Activated T-helper 1 cell treated with anti-CD3 and anti-CD28 coated beads, Interleukin-2, amount 50 U/mL, for 16 hours (primary cell): ENCODE measurements at regions not wholly inside any gene's neighbourhood (a gene's known extent, or its start where the extent isn't known, plus 50 kb on each side); places are given as distances from the start of the nearest gene placed in this dataset.
"Not testable (repeated sequence)": the region's sequence is repeated elsewhere in the genome, so short reads cannot be mapped to it uniquely, and the experiment has no call there.

ENCODE experiments used
- DNase-seq, 2 donors: peaks; one replicate each; pipeline ENCODE4 v3.0.0-alpha.2; 2020; ENCODE audit warnings: low read depth in 1 of 2, low spot score in 1 of 2

DNA sequence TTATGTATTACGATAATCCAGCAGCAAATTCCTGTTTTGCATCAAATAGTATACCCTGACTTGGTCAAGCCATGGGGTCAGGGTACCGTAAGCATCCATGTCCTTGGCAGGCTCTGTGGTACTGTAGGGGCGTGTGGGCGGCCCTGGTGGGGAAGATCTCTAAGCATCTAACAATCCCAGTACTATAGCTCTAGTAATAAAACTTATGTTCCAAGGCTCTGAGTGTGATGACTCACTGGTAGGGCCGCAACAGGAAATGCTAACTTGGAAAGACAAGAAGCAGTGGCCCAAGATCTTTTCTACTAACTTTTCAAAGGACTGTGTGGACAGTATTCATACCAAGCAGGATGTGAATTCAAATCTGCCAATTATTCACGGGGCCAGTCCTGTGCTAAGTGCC lies 63.8 kb downstream of the CLEC18A start:
- not testable (repeated sequence) for DNase-seq

DNA sequence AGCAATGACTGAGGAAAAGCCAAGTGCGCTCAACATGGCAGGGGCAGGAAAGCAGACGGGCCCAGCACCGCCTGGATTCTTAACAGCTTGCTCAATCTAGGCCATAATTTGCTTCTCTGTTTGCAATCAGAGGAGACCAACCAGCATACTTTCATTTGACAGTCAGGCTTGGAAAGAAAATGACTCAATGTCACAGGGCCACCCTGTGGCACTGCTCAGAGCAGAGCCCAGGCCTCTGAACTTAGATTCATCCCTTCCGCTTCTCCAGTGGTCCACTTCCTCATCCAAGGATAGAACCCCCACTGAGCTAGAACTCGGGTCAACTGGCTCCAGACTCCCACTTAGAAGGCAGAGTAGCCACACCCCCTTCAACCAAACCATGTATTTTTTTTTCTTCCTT lies 65.6 kb downstream of the CLEC18A start:
- DNase-seq, result not testable (repeated sequence)

DNA sequence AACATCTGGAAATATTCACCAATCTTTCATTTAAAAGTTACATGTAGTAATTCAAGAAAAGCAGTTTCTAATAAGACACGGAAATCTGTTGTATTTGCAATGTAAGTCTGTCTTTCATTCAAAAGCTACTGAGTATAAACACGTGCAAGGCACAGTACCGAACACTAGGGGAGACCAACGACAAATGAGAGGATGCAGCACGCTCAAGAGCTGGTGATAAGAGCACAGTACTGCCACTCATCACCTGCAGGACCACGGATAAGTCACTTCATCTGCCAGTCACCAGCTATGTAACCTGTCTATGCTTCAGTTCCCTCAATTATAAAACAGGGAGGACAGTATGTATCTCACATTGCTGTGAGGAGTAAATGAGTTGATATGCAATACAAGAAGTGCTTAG lies 67.1 kb downstream of the CLEC18A start:
- peak; percentile 9 to 11 for DNase-seq

DNA sequence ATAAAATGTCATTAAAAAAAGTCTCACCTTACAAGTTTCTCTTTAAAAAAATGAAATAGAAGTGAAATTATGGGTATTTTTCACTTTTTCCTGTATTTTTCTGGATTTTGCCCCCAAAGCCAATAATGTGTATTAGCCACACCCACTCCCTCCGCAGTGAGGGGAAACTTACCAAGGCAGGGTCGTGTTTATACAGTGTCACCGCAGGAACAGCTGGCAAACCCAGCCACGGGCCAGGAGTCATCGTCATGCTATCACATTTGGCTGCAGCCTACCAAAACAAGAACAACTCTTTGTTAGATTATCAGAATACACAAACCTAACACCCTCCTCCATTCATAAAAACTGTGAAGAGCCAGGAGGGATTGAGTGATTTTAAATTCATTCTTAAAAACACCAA lies 72.1 kb downstream of the CLEC18A start:
- DNase-seq, result not testable (repeated sequence)

DNA sequence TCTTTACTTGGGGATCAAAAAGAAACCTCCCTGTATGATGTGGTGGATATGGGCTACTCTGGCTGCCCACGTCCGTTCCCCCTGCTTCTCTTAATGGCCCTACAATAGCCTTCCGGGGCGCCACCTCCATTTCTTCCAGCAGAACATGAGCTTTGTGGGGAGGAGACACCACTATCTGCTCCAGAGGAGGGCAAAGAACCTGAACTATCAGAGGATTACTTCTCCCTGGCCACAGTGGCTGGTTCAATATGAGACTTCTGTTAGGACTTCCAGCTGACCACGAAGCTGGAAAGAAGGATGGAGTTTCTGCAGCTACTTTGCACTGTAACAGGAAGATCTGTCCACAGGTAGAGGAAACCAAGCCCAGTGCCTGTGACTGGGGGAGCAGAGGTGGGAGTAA lies 72.8 kb downstream of the CLEC18A start:
- DNase-seq, result not testable (repeated sequence)

DNA sequence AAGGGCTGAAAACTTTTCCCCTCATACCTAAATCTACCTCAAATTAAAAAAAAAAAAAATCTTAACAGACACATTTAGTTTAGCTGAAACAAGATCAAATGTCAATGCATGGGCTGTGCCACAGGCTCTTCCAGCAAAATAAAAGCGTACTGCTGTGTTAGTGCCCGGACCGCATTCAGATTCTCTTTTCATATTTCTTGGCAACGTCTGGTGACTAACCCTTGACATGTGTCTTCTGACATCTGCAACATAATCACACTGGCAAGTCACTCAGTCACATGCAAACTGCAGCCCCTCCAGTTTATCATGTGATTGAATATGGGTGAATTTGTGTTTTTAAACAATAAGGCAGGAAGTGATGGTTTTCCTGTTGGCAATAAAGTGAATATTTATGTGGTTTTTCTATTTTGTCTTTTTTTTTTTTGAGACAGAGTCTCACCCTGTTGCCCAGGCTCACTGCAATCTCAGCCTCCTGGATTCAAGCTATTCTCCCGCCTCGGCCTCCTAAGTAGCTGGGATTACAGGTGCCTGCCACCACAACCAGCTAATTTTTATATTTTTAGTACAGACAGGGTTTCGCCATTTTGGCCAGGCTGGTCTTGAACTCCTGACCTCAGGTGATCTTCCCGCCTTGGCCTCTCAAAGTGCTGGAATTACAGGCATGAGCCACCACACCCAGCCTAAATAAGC lies 75.2 kb downstream of the CLEC18A start:
- DNase-seq, result peak; percentile 4 to 6

DNA sequence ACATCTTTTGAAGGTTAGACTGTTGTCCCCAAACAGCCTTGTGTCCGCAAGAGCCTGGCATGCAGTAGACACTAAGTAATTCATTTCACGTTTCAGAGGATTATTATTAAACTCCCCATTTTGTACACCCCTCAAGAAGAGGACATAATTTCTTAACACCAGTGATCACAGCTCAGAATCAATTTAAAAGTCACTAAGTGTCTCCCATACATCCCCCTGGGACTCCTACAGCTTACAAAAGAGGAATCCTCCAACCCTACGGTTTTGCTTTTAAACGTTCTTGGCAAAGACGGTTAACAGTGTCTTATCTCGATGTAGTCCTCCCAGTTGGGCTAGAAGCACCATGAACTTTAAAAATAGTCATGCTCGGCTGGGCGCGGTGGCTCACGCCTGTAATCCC lies 81.2 kb upstream of the PDPR start:
- DNase-seq, result not testable (repeated sequence)

DNA sequence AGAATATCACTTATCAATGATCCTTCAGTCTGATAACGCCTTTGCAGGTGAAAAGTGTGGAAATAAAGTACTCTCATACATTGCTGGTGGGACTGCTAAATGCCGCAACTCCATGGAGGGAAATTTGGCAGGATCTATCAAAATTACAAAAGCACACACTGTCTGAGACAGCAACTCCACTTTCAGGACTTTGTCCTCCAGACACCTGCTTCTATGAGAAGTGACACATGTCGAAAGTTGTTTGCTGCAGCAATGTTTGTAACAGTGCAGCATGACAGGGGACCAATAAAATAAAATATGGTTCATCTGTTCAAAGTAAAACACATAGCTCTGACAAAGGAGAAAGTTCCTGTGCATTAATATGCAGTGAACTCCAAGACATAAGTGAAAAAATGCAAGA lies 76.2 kb upstream of the PDPR start:
- DNase-seq, result not testable (repeated sequence)

DNA sequence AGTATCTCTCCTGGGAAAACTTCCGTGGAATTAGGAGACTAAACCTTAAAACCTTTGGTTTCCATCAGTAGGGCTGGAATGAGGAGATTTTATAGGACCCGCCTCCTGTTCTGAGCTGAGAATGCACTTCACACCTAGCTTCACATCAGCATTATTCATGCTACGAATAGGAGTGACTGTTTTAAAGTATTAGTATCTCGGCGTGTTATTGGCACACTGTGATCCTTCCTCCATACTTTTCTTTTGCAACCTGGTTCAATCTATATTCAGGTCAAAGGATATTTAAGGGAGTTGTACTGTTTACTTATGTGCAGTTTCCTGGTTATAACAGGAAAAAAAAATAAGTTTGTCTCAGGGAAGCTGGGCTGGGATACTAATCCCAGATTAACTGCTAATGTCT lies 73.6 kb upstream of the PDPR start:
- not testable (repeated sequence) for DNase-seq

DNA sequence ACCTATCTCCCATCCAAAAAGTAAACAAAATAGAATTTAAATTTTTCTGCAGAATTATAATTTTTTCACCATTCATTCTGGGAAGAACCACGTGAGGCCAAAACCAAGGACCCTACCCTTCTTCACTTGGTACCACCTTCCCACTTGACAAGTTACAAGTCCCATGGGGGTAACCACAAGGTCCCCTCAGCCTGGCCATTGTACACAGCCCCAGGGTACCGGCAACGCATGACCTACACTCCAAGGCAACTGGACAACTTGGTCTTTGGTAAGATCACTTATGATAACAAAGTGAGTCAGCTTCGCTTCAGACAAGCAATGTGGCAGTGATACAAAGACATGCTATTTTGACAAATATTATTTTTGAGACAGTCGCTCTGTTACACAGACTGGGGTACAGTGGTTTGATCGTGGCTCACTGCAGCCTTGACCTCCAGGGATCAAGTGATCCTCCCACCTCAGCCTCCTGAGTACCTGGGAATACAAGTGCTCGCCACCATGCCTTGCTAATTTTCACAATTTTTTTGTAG lies 70.5 kb upstream of the PDPR start:
- DNase-seq, result not testable (repeated sequence)

DNA sequence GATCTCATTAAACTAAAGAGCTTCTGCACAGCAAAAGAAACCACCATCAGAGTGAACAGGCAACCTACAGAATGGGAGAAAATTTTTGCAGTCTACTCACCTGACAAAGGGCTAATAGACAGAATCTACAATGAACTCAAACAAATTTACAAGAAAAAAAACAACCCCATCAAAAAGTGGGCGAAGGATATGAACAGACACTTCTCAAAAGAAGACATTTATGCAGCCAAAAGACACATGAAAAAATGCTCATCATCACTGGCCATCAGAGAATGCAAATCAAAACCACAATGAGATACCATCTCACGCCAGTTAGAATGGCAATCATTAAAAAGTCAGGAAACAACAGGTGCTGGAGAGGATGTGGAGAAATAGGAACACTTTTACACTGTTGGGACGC lies 67.6 kb upstream of the PDPR start:
- DNase-seq, result not testable (repeated sequence)

DNA sequence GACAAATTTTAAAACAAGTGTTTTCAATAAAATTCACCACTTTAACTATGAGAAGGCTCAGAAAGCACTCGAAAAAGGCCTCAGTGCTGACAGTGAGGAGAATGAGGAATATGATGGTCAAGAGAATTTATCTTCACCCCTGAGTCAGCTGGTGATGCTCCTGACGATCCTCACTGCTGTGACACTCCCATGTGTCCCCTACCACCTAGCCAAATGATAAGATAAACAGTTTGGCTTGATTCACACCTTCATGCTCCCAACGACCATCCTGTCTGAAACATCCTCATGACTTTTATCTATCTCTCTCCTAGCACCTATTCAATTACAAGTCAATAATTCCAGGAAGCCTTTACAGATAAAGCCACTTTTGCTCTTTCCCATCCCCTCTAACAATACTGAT lies 66.0 kb upstream of the PDPR start:
- DNase-seq, result not testable (repeated sequence)

DNA sequence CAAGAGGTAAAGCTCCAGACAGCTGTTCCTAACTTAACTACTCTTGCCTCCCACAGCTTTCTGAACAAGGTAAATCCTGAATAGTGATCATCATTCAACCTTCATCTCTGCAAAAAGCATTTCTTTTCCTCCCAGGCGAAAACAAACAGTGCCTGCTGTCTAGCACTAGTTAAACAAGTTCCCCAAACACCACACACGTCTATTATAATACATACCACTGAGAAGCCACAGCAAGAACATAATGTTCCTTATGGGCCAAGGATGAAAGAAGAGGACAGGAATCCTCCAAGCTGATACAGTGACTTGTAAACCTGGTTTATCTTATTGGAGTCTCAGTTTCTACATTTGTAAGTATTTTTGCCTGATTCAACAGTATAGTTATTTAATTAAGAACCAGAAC lies 56.1 kb upstream of the PDPR start:
- DNase-seq, result not testable (repeated sequence)

DNA sequence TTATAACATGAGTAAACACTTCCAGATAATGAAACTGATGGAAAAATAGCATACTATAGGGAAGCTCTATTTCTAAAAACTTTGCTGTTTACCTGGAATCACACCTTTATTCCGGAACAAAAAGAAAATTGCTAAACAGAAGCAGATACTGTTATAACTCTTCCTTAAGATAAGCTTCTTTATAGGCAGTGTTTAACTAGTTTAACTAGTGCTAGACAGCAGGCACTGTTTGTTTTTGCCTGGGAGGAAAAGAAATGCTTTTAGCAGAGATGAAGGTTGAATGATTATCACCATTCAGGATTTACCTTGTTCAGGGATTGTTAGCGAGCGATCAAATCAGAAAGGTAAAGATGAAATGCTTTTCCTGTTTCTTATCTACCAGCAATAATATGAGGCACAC lies 54.7 kb upstream of the PDPR start:
- not testable (repeated sequence) for DNase-seq

DNA sequence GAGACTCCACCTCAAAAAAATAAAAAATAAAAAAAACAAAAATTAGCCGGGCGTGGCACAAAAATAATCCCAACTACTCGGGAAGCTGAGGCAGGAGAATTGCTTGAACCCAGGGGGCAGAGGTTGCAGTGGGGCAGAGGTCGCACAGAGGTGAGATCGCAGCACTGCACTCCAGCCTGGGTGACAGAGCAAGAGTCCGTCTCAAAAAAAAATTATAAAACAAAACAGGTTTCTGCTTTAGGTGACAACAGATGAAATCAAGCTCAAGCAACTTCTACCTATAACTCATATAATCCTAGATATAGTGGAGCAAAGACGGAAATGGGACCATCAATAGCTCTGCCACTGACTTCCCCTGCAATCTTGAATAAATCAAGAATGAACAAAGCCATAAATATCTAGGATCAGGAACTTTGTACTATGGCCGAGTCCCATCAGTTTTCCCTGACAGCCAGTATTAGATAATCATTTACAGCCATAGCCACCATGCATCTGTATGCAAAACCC lies 53.6 kb upstream of the PDPR start:
- not testable (repeated sequence) for DNase-seq

DNA sequence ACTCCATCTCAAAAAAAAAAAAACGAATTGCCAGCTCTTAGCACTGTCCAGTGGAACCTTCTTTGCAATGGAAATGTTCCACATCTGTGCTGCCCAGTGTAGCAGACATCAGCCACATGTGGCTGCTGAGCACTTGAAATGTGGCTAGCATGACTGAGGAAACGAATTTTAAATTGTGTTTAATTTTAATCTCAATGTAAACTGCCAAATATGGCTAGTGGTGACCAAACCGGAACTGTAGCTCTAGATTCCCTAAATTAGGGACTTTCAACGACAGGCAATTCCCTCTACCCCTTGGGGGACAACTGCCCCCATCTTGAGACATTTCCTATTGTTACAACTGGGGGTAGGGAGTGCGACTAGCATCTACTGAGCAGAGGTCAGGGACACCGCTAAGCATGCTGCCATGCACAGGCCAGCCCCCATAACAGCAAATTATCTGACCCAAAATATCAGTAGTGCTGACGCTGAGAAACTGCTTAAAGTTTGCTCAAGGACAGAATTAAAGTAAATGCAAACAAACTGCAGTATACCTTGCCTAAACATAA lies 52.4 kb upstream of the PDPR start:
- DNase-seq, result not testable (repeated sequence)

DNA sequence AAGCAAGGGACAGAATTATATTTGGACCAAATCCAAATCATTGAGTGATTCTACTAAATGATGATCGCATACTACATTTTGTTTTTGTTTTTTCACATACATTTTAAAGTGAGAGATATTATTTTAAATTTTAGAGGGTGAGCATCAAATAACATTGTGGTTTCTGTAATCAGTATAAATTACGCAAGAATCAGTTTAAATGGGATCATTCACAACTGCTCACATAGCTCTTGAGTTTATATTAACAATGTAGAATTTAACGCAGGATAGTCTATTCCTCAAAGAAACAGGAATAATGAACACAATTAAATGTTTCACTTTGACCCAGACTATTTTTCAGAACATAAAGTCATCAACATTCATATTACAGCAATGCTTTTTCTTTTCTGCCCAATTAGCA lies 51.2 kb upstream of the PDPR start:
- DNase-seq, result not testable (repeated sequence)
